ENCODE measurements at regions not wholly inside any gene's neighbourhood (a gene's known extent, or its start where the extent isn't known, plus 50 kb on each side); places are given as distances from the start of the nearest gene placed in this dataset.

- Histone ChIP-seq H3K4me3 (ENCODE audit: low read depth, low read length) (no peak overlapping the region), H3K4me1 (ENCODE audit: control insufficient read depth, insufficient read depth, low read length) (peaks cover 9% of the 10 kb centered on the region; the same call in 1 of the 2 replicates), H3K9ac (ENCODE audit: low read depth, low read length) (no peak overlapping the region)
Measured at GRCh38 chr20:17808357-17808756, 108.6 kb downstream of the BANF2 start.

GRCh38 chr20:17807651-17808050 is 107.9 kb downstream of the BANF2 start:
- Histone ChIP-seq H3K4me3 (ENCODE audit: low read depth, low read length) (no peak overlapping the region), H3K4me1 (ENCODE audit: control insufficient read depth, insufficient read depth, low read length) (peaks cover 9% of the 10 kb centered on the region; the same call in 1 of the 2 replicates), H3K27me3 (ENCODE audit: control insufficient read depth, insufficient read depth, low read length) (no peaks in the 10 kb centered on the region), H3K36me3 (ENCODE audit: control insufficient read depth, insufficient read depth, low read length) (no peaks in the 10 kb centered on the region), H3K27ac (ENCODE audit: low read depth, low read length) (no peak overlapping the region), H3K9me3 (ENCODE audit: control insufficient read depth, insufficient read depth, low read length) (no peaks in the 10 kb centered on the region), H3K9ac (ENCODE audit: low read depth, low read length) (no peak overlapping the region)

More at GRCh38 chr20:17808357-17808756, 108.6 kb downstream of the BANF2 start:
- no peaks in the 10 kb centered on the region for H3K36me3 ChIP-seq (ENCODE audit: control insufficient read depth, insufficient read depth, low read length)
- no peaks in the 10 kb centered on the region for H3K27me3 ChIP-seq (ENCODE audit: control insufficient read depth, insufficient read depth, low read length)
- no peak overlapping the region for H3K27ac ChIP-seq (ENCODE audit: low read depth, low read length)
- no peaks in the 10 kb centered on the region for H3K9me3 ChIP-seq (ENCODE audit: control insufficient read depth, insufficient read depth, low read length)

- Histone ChIP-seq H3K9ac (ENCODE audit: low read depth, low read length) (no peak overlapping the region; the same call in 1 of the 2 replicates), H3K27ac (ENCODE audit: low read depth, low read length) (no peak overlapping the region), H3K4me3 (ENCODE audit: low read depth, low read length) (no peak overlapping the region), H3K27me3 (ENCODE audit: control insufficient read depth, insufficient read depth, low read length) (no peaks in the 10 kb centered on the region), H3K9me3 (ENCODE audit: control insufficient read depth, insufficient read depth, low read length) (no peaks in the 10 kb centered on the region), H3K36me3 (ENCODE audit: control insufficient read depth, insufficient read depth, low read length) (no peaks in the 10 kb centered on the region), H3K4me1 (ENCODE audit: control insufficient read depth, insufficient read depth, low read length) (peaks cover 9% of the 10 kb centered on the region; the same call in 1 of the 2 replicates)
Measured at GRCh38 chr20:17806739-17807441, 107.1 kb downstream of the BANF2 start.

- Histone ChIP-seq H3K27ac (ENCODE audit: low read depth, low read length) (no peak overlapping the region), H3K4me3 (ENCODE audit: low read depth, low read length) (no peak overlapping the region), H3K4me1 (ENCODE audit: control insufficient read depth, insufficient read depth, low read length) (peaks cover 9% of the 10 kb centered on the region; the same call in 1 of the 2 replicates), H3K9ac (ENCODE audit: low read depth, low read length) (no peak overlapping the region), H3K9me3 (ENCODE audit: control insufficient read depth, insufficient read depth, low read length) (no peaks in the 10 kb centered on the region), H3K36me3 (ENCODE audit: control insufficient read depth, insufficient read depth, low read length) (no peaks in the 10 kb centered on the region), H3K27me3 (ENCODE audit: control insufficient read depth, insufficient read depth, low read length) (no peaks in the 10 kb centered on the region)
Measured at GRCh38 chr20:17806107-17806506, 106.3 kb downstream of the BANF2 start.

- Histone ChIP-seq H3K27ac (ENCODE audit: low read depth, low read length) (no peak overlapping the region), H3K36me3 (ENCODE audit: control insufficient read depth, insufficient read depth, low read length) (no peaks in the 10 kb centered on the region), H3K4me1 (ENCODE audit: control insufficient read depth, insufficient read depth, low read length) (peaks cover 9% of the 10 kb centered on the region; the same call in 1 of the 2 replicates), H3K9ac (ENCODE audit: low read depth, low read length) (no peak overlapping the region), H3K4me3 (ENCODE audit: low read depth, low read length) (no peak overlapping the region), H3K27me3 (ENCODE audit: control insufficient read depth, insufficient read depth, low read length) (no peaks in the 10 kb centered on the region), H3K9me3 (ENCODE audit: control insufficient read depth, insufficient read depth, low read length) (peaks cover 7% of the 10 kb centered on the region; the same call in 1 of the 2 replicates)
Measured at GRCh38 chr20:17803765-17804164, 104.0 kb downstream of the BANF2 start.

- Histone ChIP-seq H3K4me3 (ENCODE audit: low read depth, low read length) (no peak overlapping the region), H3K27ac (ENCODE audit: low read depth, low read length) (no peak overlapping the region), H3K36me3 (ENCODE audit: control insufficient read depth, insufficient read depth, low read length) (no peaks in the 10 kb centered on the region), H3K4me1 (ENCODE audit: control insufficient read depth, insufficient read depth, low read length) (no peaks in the 10 kb centered on the region), H3K9ac (ENCODE audit: low read depth, low read length) (no peak overlapping the region), H3K27me3 (ENCODE audit: control insufficient read depth, insufficient read depth, low read length) (no peaks in the 10 kb centered on the region), H3K9me3 (ENCODE audit: control insufficient read depth, insufficient read depth, low read length) (peaks cover 7% of the 10 kb centered on the region; the same call in 1 of the 2 replicates)
Measured at GRCh38 chr20:17799575-17800227, 99.9 kb downstream of the BANF2 start.

- Histone ChIP-seq H3K36me3 (ENCODE audit: control insufficient read depth, insufficient read depth, low read length) (no peaks in the 10 kb centered on the region), H3K27ac (ENCODE audit: low read depth, low read length) (no peak overlapping the region), H3K4me1 (ENCODE audit: control insufficient read depth, insufficient read depth, low read length) (no peaks in the 10 kb centered on the region), H3K9ac (ENCODE audit: low read depth, low read length) (no peak overlapping the region), H3K27me3 (ENCODE audit: control insufficient read depth, insufficient read depth, low read length) (no peaks in the 10 kb centered on the region), H3K4me3 (ENCODE audit: low read depth, low read length) (no peak overlapping the region), H3K9me3 (ENCODE audit: control insufficient read depth, insufficient read depth, low read length) (peaks cover 7% of the 10 kb centered on the region; the same call in 1 of the 2 replicates)
Measured at GRCh38 chr20:17798601-17799000, 98.8 kb downstream of the BANF2 start.

- H3K9me3 ChIP-seq (ENCODE audit: control insufficient read depth, insufficient read depth, low read length): peaks cover 7% of the 10 kb centered on the region; the same call in 1 of the 2 replicates
- no peak overlapping the region for H3K27ac ChIP-seq (ENCODE audit: low read depth, low read length)
- H3K4me1 ChIP-seq (ENCODE audit: control insufficient read depth, insufficient read depth, low read length): no peaks in the 10 kb centered on the region
- H3K27me3 ChIP-seq (ENCODE audit: control insufficient read depth, insufficient read depth, low read length): no peaks in the 10 kb centered on the region
- no peak overlapping the region for H3K4me3 ChIP-seq (ENCODE audit: low read depth, low read length)
- no peak overlapping the region for H3K9ac ChIP-seq (ENCODE audit: low read depth, low read length)
- H3K36me3 ChIP-seq (ENCODE audit: control insufficient read depth, insufficient read depth, low read length): no peaks in the 10 kb centered on the region
Measured at GRCh38 chr20:17797579-17797978, 97.8 kb downstream of the BANF2 start.

- H3K4me1 ChIP-seq (ENCODE audit: control insufficient read depth, insufficient read depth, low read length): no peaks in the 10 kb centered on the region
- H3K36me3 ChIP-seq (ENCODE audit: control insufficient read depth, insufficient read depth, low read length): no peaks in the 10 kb centered on the region
- H3K27ac ChIP-seq (ENCODE audit: low read depth, low read length): no peak overlapping the region
- no peak overlapping the region for H3K4me3 ChIP-seq (ENCODE audit: low read depth, low read length)
- peaks cover 7% of the 10 kb centered on the region; the same call in 1 of the 2 replicates for H3K9me3 ChIP-seq (ENCODE audit: control insufficient read depth, insufficient read depth, low read length)
- H3K27me3 ChIP-seq (ENCODE audit: control insufficient read depth, insufficient read depth, low read length): no peaks in the 10 kb centered on the region
- no peak overlapping the region for H3K9ac ChIP-seq (ENCODE audit: low read depth, low read length)
Measured at GRCh38 chr20:17797161-17797560, 97.4 kb downstream of the BANF2 start.

- Histone ChIP-seq H3K36me3 (ENCODE audit: control insufficient read depth, insufficient read depth, low read length) (no peaks in the 10 kb centered on the region), H3K9ac (ENCODE audit: low read depth, low read length) (no peak overlapping the region), H3K27ac (ENCODE audit: low read depth, low read length) (no peak overlapping the region), H3K9me3 (ENCODE audit: control insufficient read depth, insufficient read depth, low read length) (peaks cover 7% of the 10 kb centered on the region; the same call in 1 of the 2 replicates), H3K4me1 (ENCODE audit: control insufficient read depth, insufficient read depth, low read length) (no peaks in the 10 kb centered on the region), H3K4me3 (ENCODE audit: low read depth, low read length) (no peak overlapping the region), H3K27me3 (ENCODE audit: control insufficient read depth, insufficient read depth, low read length) (no peaks in the 10 kb centered on the region)
Measured at GRCh38 chr20:17796091-17796563, 96.4 kb downstream of the BANF2 start.

- no peaks in the 10 kb centered on the region for H3K27me3 ChIP-seq (ENCODE audit: control insufficient read depth, insufficient read depth, low read length)
- peaks cover 7% of the 10 kb centered on the region; the same call in 1 of the 2 replicates for H3K9me3 ChIP-seq (ENCODE audit: control insufficient read depth, insufficient read depth, low read length)
- H3K27ac ChIP-seq (ENCODE audit: low read depth, low read length): no peak overlapping the region
- no peak overlapping the region for H3K4me3 ChIP-seq (ENCODE audit: low read depth, low read length)
- no peaks in the 10 kb centered on the region for H3K4me1 ChIP-seq (ENCODE audit: control insufficient read depth, insufficient read depth, low read length)
- no peak overlapping the region for H3K9ac ChIP-seq (ENCODE audit: low read depth, low read length)
- no peaks in the 10 kb centered on the region for H3K36me3 ChIP-seq (ENCODE audit: control insufficient read depth, insufficient read depth, low read length)
Measured at GRCh38 chr20:17795501-17796071, 95.8 kb downstream of the BANF2 start.
